ENCODE measurements at regions not wholly inside any gene's neighbourhood (a gene's known extent, or its start where the extent isn't known, plus 50 kb on each side); places are given as distances from the start of the nearest gene placed in this dataset.

- no peak for DNase-seq (ENCODE audit: low read depth in 4 of 6, low spot score in 6 of 6)
- no peaks in the 10 kb centered on the region for H3K9me3 ChIP-seq (ENCODE audit: control insufficient read depth, insufficient read depth, low read length)
- H3K4me1 ChIP-seq (ENCODE audit: control insufficient read depth, insufficient read depth, low read length), result no peaks in the 10 kb centered on the region
- no peak overlapping the region for H3K27ac ChIP-seq (ENCODE audit: low read depth, low read length)
- no peaks in the 10 kb centered on the region for H3K27me3 ChIP-seq (ENCODE audit: control insufficient read depth, insufficient read depth, low read length)
- H3K4me3 ChIP-seq (ENCODE audit: low read depth, low read length), result no peak overlapping the region
- 67% methylated on average over 3 of the region's 3 CpGs for WGBS (ENCODE audit: insufficient coverage)
- no peaks in the 10 kb centered on the region for H3K36me3 ChIP-seq (ENCODE audit: control insufficient read depth, insufficient read depth, low read length)
These were observed 561.9 kb downstream of the CCER1 start for GRCh38 chr12:90393089-90393488.

GRCh38 chr12:90390947-90391346, 564.0 kb downstream of the CCER1 start:
- H3K4me3 ChIP-seq (ENCODE audit: low read depth, low read length), result no peak overlapping the region
- no peaks in the 10 kb centered on the region for H3K27me3 ChIP-seq (ENCODE audit: control insufficient read depth, insufficient read depth, low read length)
- WGBS (ENCODE audit: insufficient coverage), result no CpG with 5 or more reads among the region's 2 CpGs
- peaks cover 1% of the 10 kb centered on the region for H3K9me3 ChIP-seq (ENCODE audit: control insufficient read depth, insufficient read depth, low read length)
- no peak for DNase-seq (ENCODE audit: low read depth in 4 of 6, low spot score in 6 of 6)
- H3K27ac ChIP-seq (ENCODE audit: low read depth, low read length), result no peak overlapping the region
- no peaks in the 10 kb centered on the region for H3K4me1 ChIP-seq (ENCODE audit: control insufficient read depth, insufficient read depth, low read length)
- no peaks in the 10 kb centered on the region for H3K36me3 ChIP-seq (ENCODE audit: control insufficient read depth, insufficient read depth, low read length)

GRCh38 chr12:90368081-90368480, 586.9 kb downstream of the CCER1 start:
- H3K27me3 ChIP-seq (ENCODE audit: control insufficient read depth, insufficient read depth, low read length), result no peaks in the 10 kb centered on the region
- H3K36me3 ChIP-seq (ENCODE audit: control insufficient read depth, insufficient read depth, low read length), result no peaks in the 10 kb centered on the region
- no peaks in the 10 kb centered on the region for H3K4me1 ChIP-seq (ENCODE audit: control insufficient read depth, insufficient read depth, low read length)
- H3K4me3 ChIP-seq (ENCODE audit: low read depth, low read length), result no peak overlapping the region
- 100% methylated on average over 1 of the region's 1 CpG for WGBS (ENCODE audit: insufficient coverage)
- no peak for DNase-seq (ENCODE audit: low read depth in 4 of 6, low spot score in 6 of 6)
- no peaks in the 10 kb centered on the region for H3K9me3 ChIP-seq (ENCODE audit: control insufficient read depth, insufficient read depth, low read length)
- no peak overlapping the region for H3K27ac ChIP-seq (ENCODE audit: low read depth, low read length)

- Histone ChIP-seq H3K27ac (ENCODE audit: low read depth, low read length) (no peak overlapping the region), H3K9me3 (ENCODE audit: control insufficient read depth, insufficient read depth, low read length) (no peaks in the 10 kb centered on the region), H3K4me1 (ENCODE audit: control insufficient read depth, insufficient read depth, low read length) (no peaks in the 10 kb centered on the region), H3K27me3 (ENCODE audit: control insufficient read depth, insufficient read depth, low read length) (no peaks in the 10 kb centered on the region), H3K4me3 (ENCODE audit: low read depth, low read length) (no peak overlapping the region), H3K36me3 (ENCODE audit: control insufficient read depth, insufficient read depth, low read length) (no peaks in the 10 kb centered on the region)
- no peak for DNase-seq (ENCODE audit: low read depth in 4 of 6, low spot score in 6 of 6)
- 89% methylated on average over 1 of the region's 2 CpGs for WGBS (ENCODE audit: insufficient coverage)
These were observed 588.7 kb downstream of the CCER1 start for GRCh38 chr12:90366286-90366685.

GRCh38 chr12:90360300-90360699, 594.7 kb downstream of the CCER1 start:
- no peak overlapping the region for H3K4me3 ChIP-seq (ENCODE audit: low read depth, low read length)
- H3K36me3 ChIP-seq (ENCODE audit: control insufficient read depth, insufficient read depth, low read length), result no peaks in the 10 kb centered on the region
- no peak overlapping the region for H3K27ac ChIP-seq (ENCODE audit: low read depth, low read length)
- no peaks in the 10 kb centered on the region for H3K4me1 ChIP-seq (ENCODE audit: control insufficient read depth, insufficient read depth, low read length)
- no peaks in the 10 kb centered on the region for H3K9me3 ChIP-seq (ENCODE audit: control insufficient read depth, insufficient read depth, low read length)
- H3K27me3 ChIP-seq (ENCODE audit: control insufficient read depth, insufficient read depth, low read length), result no peaks in the 10 kb centered on the region
- no peak for DNase-seq (ENCODE audit: low read depth in 4 of 6, low spot score in 6 of 6)

- peak in 1 of 6 donors; percentile 18 for DNase-seq (ENCODE audit: low read depth in 4 of 6, low spot score in 6 of 6)
- 62% methylated on average over 3 of the region's 8 CpGs for WGBS (ENCODE audit: insufficient coverage)
These were observed 599.1 kb downstream of the CCER1 start for GRCh38 chr12:90355711-90356355.

GRCh38 chr12:90343966-90344365, 611.0 kb downstream of the CCER1 start:
- no peak overlapping the region for H3K4me3 ChIP-seq (ENCODE audit: low read depth, low read length)
- no peaks in the 10 kb centered on the region for H3K27me3 ChIP-seq (ENCODE audit: control insufficient read depth, insufficient read depth, low read length)
- DNase-seq (ENCODE audit: low read depth in 4 of 6, low spot score in 6 of 6), result peak in 5 of 6 donors; percentile 10 to 79 (median 32)
- H3K9me3 ChIP-seq (ENCODE audit: control insufficient read depth, insufficient read depth, low read length), result no peaks in the 10 kb centered on the region
- H3K36me3 ChIP-seq (ENCODE audit: control insufficient read depth, insufficient read depth, low read length), result no peaks in the 10 kb centered on the region
- H3K4me1 ChIP-seq (ENCODE audit: control insufficient read depth, insufficient read depth, low read length), result no peaks in the 10 kb centered on the region
- WGBS (ENCODE audit: insufficient coverage), result no CpG with 5 or more reads among the region's 2 CpGs
- no peak overlapping the region for H3K27ac ChIP-seq (ENCODE audit: low read depth, low read length)

More at GRCh38 chr12:90355711-90356355, 599.1 kb downstream of the CCER1 start:
- Histone ChIP-seq H3K27me3 (ENCODE audit: control insufficient read depth, insufficient read depth, low read length) (no peaks in the 10 kb centered on the region), H3K9me3 (ENCODE audit: control insufficient read depth, insufficient read depth, low read length) (no peaks in the 10 kb centered on the region), H3K27ac (ENCODE audit: low read depth, low read length) (no peak overlapping the region), H3K4me3 (ENCODE audit: low read depth, low read length) (no peak overlapping the region), H3K36me3 (ENCODE audit: control insufficient read depth, insufficient read depth, low read length) (no peaks in the 10 kb centered on the region), H3K4me1 (ENCODE audit: control insufficient read depth, insufficient read depth, low read length) (no peaks in the 10 kb centered on the region)

DNA sequence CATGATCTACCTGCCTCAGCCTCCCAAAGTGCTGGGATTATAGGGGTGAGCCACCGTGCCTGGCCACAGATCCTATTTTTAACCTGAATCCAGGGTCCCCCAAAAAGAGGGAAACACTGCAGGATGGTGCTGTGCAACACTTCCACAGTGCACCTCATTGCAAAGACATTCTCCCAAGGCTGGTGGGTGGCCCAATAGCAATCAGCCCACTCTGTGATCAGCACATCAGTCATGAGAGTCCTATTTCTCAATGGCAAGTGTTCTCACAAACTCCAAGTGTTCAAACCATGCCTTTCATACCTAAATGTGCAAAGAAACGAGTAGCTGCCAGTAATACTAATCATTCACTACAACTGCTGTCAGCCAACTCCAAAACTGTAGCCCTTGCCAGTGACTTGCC, 612.9 kb downstream of the CCER1 start:
- no peak overlapping the region for H3K27ac ChIP-seq (ENCODE audit: low read depth, low read length)
- no peaks in the 10 kb centered on the region for H3K36me3 ChIP-seq (ENCODE audit: control insufficient read depth, insufficient read depth, low read length)
- no peak overlapping the region for H3K4me3 ChIP-seq (ENCODE audit: low read depth, low read length)
- H3K9me3 ChIP-seq (ENCODE audit: control insufficient read depth, insufficient read depth, low read length), result no peaks in the 10 kb centered on the region
- no peak for DNase-seq (ENCODE audit: low read depth in 4 of 6, low spot score in 6 of 6)
- WGBS (ENCODE audit: insufficient coverage), result 70% methylated on average over 2 of the region's 2 CpGs
- H3K27me3 ChIP-seq (ENCODE audit: control insufficient read depth, insufficient read depth, low read length), result no peaks in the 10 kb centered on the region
- H3K4me1 ChIP-seq (ENCODE audit: control insufficient read depth, insufficient read depth, low read length), result no peaks in the 10 kb centered on the region

DNA sequence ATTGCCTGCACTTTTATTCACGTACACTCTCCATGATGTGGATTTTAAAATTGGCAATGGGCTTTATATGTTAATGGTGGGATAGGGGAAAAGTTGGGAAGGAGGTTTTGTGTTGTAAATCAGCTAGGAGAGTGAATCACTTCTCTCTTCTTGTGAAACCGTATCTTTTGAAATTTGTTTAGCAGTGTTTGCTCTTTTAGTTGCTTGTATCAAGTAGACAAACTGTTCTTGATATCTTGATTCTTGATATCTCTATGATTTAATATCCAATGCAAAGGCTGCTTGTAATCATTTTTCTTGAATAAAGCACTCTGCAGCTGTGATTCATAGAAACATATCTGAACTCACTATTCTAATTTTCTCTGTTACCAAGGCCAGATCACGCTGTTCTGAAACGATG, 615.1 kb downstream of the CCER1 start:
- H3K27me3 ChIP-seq (ENCODE audit: control insufficient read depth, insufficient read depth, low read length), result no peaks in the 10 kb centered on the region
- no peak overlapping the region for H3K27ac ChIP-seq (ENCODE audit: low read depth, low read length)
- H3K4me1 ChIP-seq (ENCODE audit: control insufficient read depth, insufficient read depth, low read length), result no peaks in the 10 kb centered on the region
- no peaks in the 10 kb centered on the region for H3K9me3 ChIP-seq (ENCODE audit: control insufficient read depth, insufficient read depth, low read length)
- H3K36me3 ChIP-seq (ENCODE audit: control insufficient read depth, insufficient read depth, low read length), result no peaks in the 10 kb centered on the region
- no peak for DNase-seq (ENCODE audit: low read depth in 4 of 6, low spot score in 6 of 6)
- 80% methylated on average over 1 of the region's 4 CpGs for WGBS (ENCODE audit: insufficient coverage)
- H3K4me3 ChIP-seq (ENCODE audit: low read depth, low read length), result no peak overlapping the region

DNA sequence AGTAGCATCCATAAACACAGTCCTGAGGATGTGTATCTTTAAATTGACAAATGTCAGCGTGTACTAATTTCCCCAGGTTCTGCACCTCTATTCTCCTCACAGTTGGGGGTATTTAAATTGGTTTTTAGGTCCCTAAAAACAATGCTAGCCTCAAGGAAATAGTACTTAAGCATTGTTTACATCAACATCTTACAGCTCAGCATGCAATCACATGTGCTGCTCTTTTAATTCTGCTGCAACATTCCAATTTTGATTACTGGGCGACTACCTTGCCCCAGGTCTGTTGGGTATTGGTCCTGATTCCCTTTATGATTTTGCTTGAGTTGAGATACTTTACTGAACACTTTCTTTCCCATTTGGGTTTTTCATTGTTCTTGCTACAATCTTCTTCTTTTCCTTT, 616.6 kb downstream of the CCER1 start:
- Histone ChIP-seq H3K4me3 (ENCODE audit: low read depth, low read length) (no peak overlapping the region), H3K36me3 (ENCODE audit: control insufficient read depth, insufficient read depth, low read length) (no peaks in the 10 kb centered on the region), H3K4me1 (ENCODE audit: control insufficient read depth, insufficient read depth, low read length) (no peaks in the 10 kb centered on the region), H3K27ac (ENCODE audit: low read depth, low read length) (no peak overlapping the region), H3K27me3 (ENCODE audit: control insufficient read depth, insufficient read depth, low read length) (no peaks in the 10 kb centered on the region), H3K9me3 (ENCODE audit: control insufficient read depth, insufficient read depth, low read length) (no peaks in the 10 kb centered on the region)
- WGBS (ENCODE audit: insufficient coverage), result no CpG with 5 or more reads among the region's 2 CpGs
- peak in 1 of 6 donors; percentile 11 for DNase-seq (ENCODE audit: low read depth in 4 of 6, low spot score in 6 of 6)

All from spinal cord (tissue), 9 donors.